ENCODE measurements at regions not wholly inside any gene's neighbourhood (a gene's known extent, or its start where the extent isn't known, plus 50 kb on each side); places are given as distances from the start of the nearest gene placed in this dataset.

DNA sequence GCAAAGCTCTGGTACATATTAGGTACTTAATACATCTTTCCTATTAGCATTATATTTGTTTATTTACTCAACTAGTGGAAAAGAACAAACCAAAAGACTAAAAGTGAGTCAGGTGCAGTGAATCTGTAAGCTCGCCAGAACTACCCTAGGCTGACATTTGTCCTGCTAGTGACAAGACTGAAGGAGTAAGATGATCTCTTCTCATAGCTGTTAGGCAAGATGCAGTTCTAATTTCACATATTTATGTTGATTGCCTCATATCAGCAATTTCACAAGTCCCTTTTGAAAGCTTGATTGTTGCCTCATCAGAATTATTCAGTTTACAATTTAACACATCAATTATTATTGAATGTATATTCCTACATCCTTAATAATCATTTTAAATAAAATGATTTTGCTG lies 293.0 kb upstream of the NAV3 start:
- ATAC-seq (ENCODE audit: poor library complexity) (no peak), DNase-seq (no peak)
- intact Hi-C loops (cut with DNase I), result no loop called here

GRCh38 chr12:77535734-77536133 lies 295.0 kb upstream of the NAV3 start:
- intact Hi-C loops (cut with DNase I), result no loop called here
- ATAC-seq (ENCODE audit: poor library complexity), result no peak
- DNase-seq, result no peak

GRCh38 chr12:77531912-77532311 lies 298.8 kb upstream of the NAV3 start:
- DNase-seq (no peak), ATAC-seq (ENCODE audit: poor library complexity) (no peak)
- intact Hi-C loops (cut with DNase I), result no loop called here

- intact Hi-C loops (cut with DNase I), result no loop called here
- ATAC-seq (ENCODE audit: poor library complexity) (no peak), DNase-seq (no peak)
These were observed 308.4 kb upstream of the NAV3 start for GRCh38 chr12:77522247-77522646.

DNA sequence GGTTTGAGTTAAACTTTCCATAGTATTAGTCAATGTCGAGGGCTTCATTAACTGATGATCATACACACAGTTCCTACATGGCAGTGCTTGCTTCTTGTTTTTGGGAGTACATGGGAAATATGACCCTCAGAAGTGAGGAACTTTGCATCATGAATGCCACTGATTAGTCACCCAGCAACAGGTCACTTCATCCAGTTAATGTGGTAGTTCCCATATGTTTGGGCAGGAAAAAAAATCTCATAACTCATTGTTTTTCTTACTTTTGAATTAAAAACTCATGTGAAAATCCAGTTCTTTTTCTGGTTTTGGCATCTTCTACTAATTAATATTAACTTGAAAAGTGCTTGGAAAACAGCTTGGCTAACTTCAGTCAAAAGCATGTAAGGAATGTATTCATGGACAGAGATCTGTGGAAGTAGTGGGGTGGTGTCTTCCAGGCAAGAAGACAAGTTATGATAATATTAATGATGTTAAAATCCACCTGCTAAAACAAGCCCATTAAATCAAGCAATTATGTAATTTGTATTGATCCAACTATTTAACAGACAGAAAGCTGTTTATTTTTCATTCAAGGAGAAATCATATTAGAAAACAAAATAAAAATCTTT lies 309.1 kb upstream of the NAV3 start:
- ATAC-seq (ENCODE audit: poor library complexity), result no peak
- no peak for DNase-seq
- intact Hi-C loops (cut with DNase I), result no loop called here

DNA sequence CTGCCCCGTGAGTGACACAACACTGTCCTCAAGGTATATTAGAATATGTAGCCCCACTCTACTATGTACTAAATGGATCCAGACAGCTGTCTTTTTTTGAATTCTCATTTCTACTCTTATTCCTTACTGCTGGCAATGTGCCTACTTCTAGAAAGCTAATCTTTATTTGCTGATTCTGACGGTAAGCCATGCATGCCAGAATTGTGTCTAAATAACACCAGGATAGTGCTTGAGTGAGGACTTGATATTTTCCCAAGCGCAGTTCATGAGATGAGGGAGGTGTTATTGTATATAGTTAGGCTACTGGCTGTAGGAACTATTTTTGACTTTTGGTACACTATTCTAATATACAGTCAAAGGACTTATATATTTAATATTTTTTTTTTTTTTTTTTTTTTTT lies 316.2 kb upstream of the NAV3 start:
- ATAC-seq (ENCODE audit: poor library complexity) (no peak), DNase-seq (no peak)
- intact Hi-C loops (cut with DNase I), result no loop called here

GRCh38 chr12:77510985-77511384 lies 319.7 kb upstream of the NAV3 start:
- intact Hi-C loops (cut with DNase I), result no loop called here
- ATAC-seq (ENCODE audit: poor library complexity), result no peak
- DNase-seq, result no peak

GRCh38 chr12:77504466-77504865 lies 326.2 kb upstream of the NAV3 start:
- DNase-seq (no peak), ATAC-seq (ENCODE audit: poor library complexity) (no peak)
- intact Hi-C loops (cut with DNase I), result no loop called here

- DNase-seq, result no peak
- intact Hi-C loops (cut with DNase I), result no loop called here
- ATAC-seq (ENCODE audit: poor library complexity), result no peak
These were observed 330.6 kb upstream of the NAV3 start for GRCh38 chr12:77500089-77500488.

- intact Hi-C loops (cut with DNase I), result no loop called here
- DNase-seq (no peak), ATAC-seq (ENCODE audit: poor library complexity) (no peak)
These were observed 333.0 kb upstream of the NAV3 start for GRCh38 chr12:77497647-77498046.

DNA sequence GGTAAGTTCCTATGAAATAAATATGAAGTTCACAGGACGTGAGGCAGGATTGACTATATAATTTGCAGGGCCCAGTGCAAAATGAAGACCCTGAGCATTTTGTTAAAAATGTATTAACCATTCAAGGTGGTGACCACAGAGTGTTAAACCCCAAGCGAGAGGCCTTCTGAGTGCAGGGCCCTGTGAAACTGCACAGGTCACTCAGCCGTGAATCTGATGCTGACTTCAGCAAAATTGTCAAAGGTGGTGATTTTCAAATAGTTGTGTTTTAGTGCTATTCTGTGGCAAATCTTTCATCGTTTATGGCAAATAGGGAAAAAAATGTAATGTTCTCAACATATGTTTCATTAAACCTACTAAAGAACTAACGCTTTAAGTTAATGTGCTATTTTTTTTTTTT lies 334.0 kb upstream of the NAV3 start:
- DNase-seq, result no peak
- intact Hi-C loops (cut with DNase I), result no loop called here
- no peak for ATAC-seq (ENCODE audit: poor library complexity)

- DNase-seq, result no peak
- no peak for ATAC-seq (ENCODE audit: poor library complexity)
- intact Hi-C loops (cut with DNase I), result no loop called here
These were observed 336.4 kb upstream of the NAV3 start for GRCh38 chr12:77494296-77494695.

GRCh38 chr12:77493302-77494168 lies 337.2 kb upstream of the NAV3 start:
- intact Hi-C loops (cut with DNase I), result no loop called here
- peak; percentile 51 for ATAC-seq (ENCODE audit: poor library complexity)
- peak; percentile 29 for DNase-seq

DNA sequence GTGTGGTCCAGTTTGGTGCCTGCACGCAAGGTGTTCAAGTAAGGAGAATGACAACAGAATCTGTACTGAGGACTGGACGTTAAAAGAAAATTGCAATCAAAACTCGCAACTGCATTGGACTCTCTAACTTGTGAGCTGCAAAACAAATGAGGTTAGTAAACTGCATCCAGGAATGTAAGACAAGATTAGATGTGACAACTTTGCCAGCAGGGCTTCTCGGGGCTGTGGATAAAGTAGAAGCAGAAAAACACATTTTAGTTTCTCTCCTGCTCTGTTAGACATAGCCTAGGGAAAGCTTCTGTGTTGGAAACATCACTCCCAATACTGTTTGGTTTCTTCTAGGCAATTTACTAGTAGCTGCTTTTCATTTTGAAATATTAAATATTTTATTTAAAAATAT lies 338.2 kb upstream of the NAV3 start:
- no peak for ATAC-seq (ENCODE audit: poor library complexity)
- DNase-seq, result no peak
- intact Hi-C loops (cut with DNase I), result no loop called here

GRCh38 chr12:77489331-77489970 lies 341.2 kb upstream of the NAV3 start:
- intact Hi-C loops (cut with DNase I), result no loop called here
- ATAC-seq (ENCODE audit: poor library complexity), result no peak
- no peak for DNase-seq

GRCh38 chr12:77488041-77488620 lies 342.6 kb upstream of the NAV3 start:
- ATAC-seq (ENCODE audit: poor library complexity) (no peak), DNase-seq (no peak)
- intact Hi-C loops (cut with DNase I), result no loop called here

DNA sequence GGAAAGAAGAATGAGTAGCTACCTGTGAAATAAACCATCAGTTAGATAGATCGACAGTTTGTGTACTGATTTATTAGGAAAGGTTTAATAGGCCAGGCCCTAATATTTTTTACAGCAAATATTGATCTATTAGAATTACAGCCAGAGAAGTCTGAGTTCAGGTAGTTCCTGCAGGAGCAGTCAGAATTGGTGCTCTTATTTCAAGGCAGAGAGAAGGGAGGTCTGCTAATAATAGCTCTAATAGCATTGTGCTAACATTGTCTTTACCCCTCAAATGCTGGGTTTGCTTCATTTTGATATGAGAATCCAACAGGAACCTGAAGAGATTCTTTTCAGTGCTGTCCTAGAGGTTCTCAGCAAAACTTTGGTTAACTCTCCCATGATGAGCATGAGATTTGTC lies 343.8 kb upstream of the NAV3 start:
- DNase-seq (no peak), ATAC-seq (ENCODE audit: poor library complexity) (no peak)
- intact Hi-C loops (cut with DNase I), result no loop called here

GRCh38 chr12:77485961-77486854 lies 344.5 kb upstream of the NAV3 start:
- no peak for ATAC-seq (ENCODE audit: poor library complexity)
- DNase-seq, result no peak
- intact Hi-C loops (cut with DNase I), result no loop called here

DNA sequence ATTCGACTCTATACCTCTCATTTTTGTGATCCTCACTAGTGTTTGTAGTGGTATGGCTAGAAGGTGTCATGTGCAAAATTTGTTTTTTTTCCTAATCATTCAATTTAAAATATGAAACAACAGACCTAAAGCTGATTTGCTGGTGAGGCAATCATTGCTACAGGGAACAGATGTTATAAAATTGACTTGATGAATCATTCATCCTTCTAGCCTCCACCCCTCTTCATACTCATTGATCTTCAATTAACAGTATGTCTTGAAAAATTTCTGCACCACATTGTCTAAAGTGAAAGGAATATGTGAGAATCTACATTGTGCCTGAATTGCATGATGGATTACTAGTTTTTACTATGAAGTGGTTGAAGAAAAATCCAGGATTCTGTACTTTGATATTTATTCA lies 349.0 kb upstream of the NAV3 start:
- intact Hi-C loops (cut with DNase I), result no loop called here
- ATAC-seq (ENCODE audit: poor library complexity) (no peak), DNase-seq (no peak)

Measured in Right ventricle myocardium superior (tissue), 1 donor.